SK-N-SH treated with all-trans-retinoic acid at 6 μM for 48 hours (cell line): ENCODE measurements at regions not wholly inside any gene's neighbourhood (a gene's known extent, or its start where the extent isn't known, plus 50 kb on each side); places are given as distances from the start of the nearest gene placed in this dataset.

ENCODE experiments used
- ATAC-seq: fragments of 200-7000 bp; cut with Tn5 transposase; 3 replicates; pipeline ENCODE4 v1.9.1; 2020; ENCODE audit warnings: mild to moderate bottlenecking, moderate library complexity
- ARNTL ChIP-seq: fragments of 450-650 bp; formaldehyde crosslinking; IDR thresholded peaks from 2 replicates; pipeline ENCODE4 v1.5.0; 2020; ENCODE audit warnings: low read depth, mild to moderate bottlenecking, moderate library complexity, borderline replicate concordance
- BACH2 ChIP-seq: fragments of 250-450 bp; sonication (Bioruptor Pico); IDR thresholded peaks from 2 replicates; pipeline ENCODE4 v1.9.0; 2021; ENCODE audit warnings: mild to moderate bottlenecking, borderline replicate concordance
- CSDC2 ChIP-seq: fragments of 250-450 bp; sonication (Bioruptor Pico); IDR thresholded peaks from 2 replicates; pipeline ENCODE4 v1.5.0; 2020; ENCODE audit warnings: mild to moderate bottlenecking, moderate library complexity
- ESRRG ChIP-seq: fragments of 250-450 bp; sonication (Bioruptor Pico); IDR thresholded peaks from 2 replicates; pipeline ENCODE4 v1.6.1; 2021; ENCODE audit warnings: mild to moderate bottlenecking
- GLIS3 ChIP-seq: fragments of 250-450 bp; sonication (Bioruptor Pico); IDR thresholded peaks from 2 replicates; pipeline ENCODE4 v1.5.0; 2020; ENCODE audit warnings: mild to moderate bottlenecking, moderate library complexity
- ISL1 ChIP-seq: fragments of 250-450 bp; sonication (Bioruptor Pico); IDR thresholded peaks from 2 replicates; pipeline ENCODE4 v2.1.2; 2022; ENCODE audit warnings: mild to moderate bottlenecking, moderate library complexity
- RARB ChIP-seq: fragments of 250-450 bp; sonication (Bioruptor Pico); IDR thresholded peaks from 2 replicates; pipeline ENCODE4 v1.8.0; 2021; ENCODE audit warnings: mild to moderate bottlenecking, moderate library complexity
- SNAI2 ChIP-seq: fragments of 250-450 bp; sonication (Bioruptor Pico); IDR thresholded peaks from 2 replicates; pipeline ENCODE4 v1.5.0; 2020; ENCODE audit warnings: mild to moderate bottlenecking, moderate library complexity
- TCF4 ChIP-seq: fragments of 250-450 bp; sonication (Bioruptor Pico); IDR thresholded peaks from 2 replicates; pipeline ENCODE4 v1.8.0; 2021; ENCODE audit warnings: mild to moderate bottlenecking, moderate library complexity, borderline replicate concordance
- TOX ChIP-seq: fragments of 250-450 bp; sonication (Bioruptor Pico); IDR thresholded peaks from 2 replicates; pipeline ENCODE4 v1.8.0; 2021; ENCODE audit warnings: mild to moderate bottlenecking, moderate library complexity, borderline replicate concordance
- ZC3H10 ChIP-seq: fragments of 250-450 bp; sonication (Bioruptor Pico); IDR thresholded peaks from 2 replicates; pipeline ENCODE4 v1.5.1; 2021; ENCODE audit warnings: mild to moderate bottlenecking, moderate library complexity
- ZFP3 ChIP-seq: fragments of 250-450 bp; sonication (Bioruptor Pico); IDR thresholded peaks from 2 replicates; pipeline ENCODE4 v1.5.0; 2020; ENCODE audit warnings: mild to moderate bottlenecking, moderate library complexity
- ZFP30 ChIP-seq: fragments of 450-650 bp; formaldehyde crosslinking; IDR thresholded peaks from 2 replicates; pipeline ENCODE4 v1.5.0; 2022; ENCODE audit warnings: mild to moderate bottlenecking, moderate library complexity
- ZNF565 ChIP-seq: fragments of 450-650 bp; formaldehyde crosslinking; conservative IDR thresholded peaks from 2 replicates; pipeline ENCODE4 v1.5.0; 2020; ENCODE audit warnings: low read depth, mild to moderate bottlenecking, moderate library complexity
- ZNF70 ChIP-seq: fragments of 450-650 bp; formaldehyde crosslinking; IDR thresholded peaks from 2 replicates; pipeline ENCODE4 v1.5.0; 2020; ENCODE audit warnings: mild to moderate bottlenecking, moderate library complexity
- ZNF8 ChIP-seq: fragments of 450-650 bp; formaldehyde crosslinking; IDR thresholded peaks from 2 replicates; pipeline ENCODE4 v1.5.0; 2020; ENCODE audit warnings: mild to moderate bottlenecking, moderate library complexity
- TF ChIP-seq, protein P1 (sequence below): fragments of 250-450 bp; sonication (Bioruptor Pico); IDR thresholded peaks from 2 replicates; pipeline ENCODE4 v1.5.1; 2021; ENCODE audit warnings: mild to moderate bottlenecking, moderate library complexity
- TF ChIP-seq, protein P2 (sequence below): fragments of 250-450 bp; sonication (Bioruptor Pico); IDR thresholded peaks from 2 replicates; pipeline ENCODE4 v1.5.1; 2020; ENCODE audit warnings: low read depth, mild to moderate bottlenecking, moderate library complexity
- TF ChIP-seq, protein P3 (sequence below): fragments of 250-450 bp; sonication (Bioruptor Pico); IDR thresholded peaks from 2 replicates; pipeline ENCODE4 v1.8.0; 2020; ENCODE audit warnings: mild to moderate bottlenecking, moderate library complexity, borderline replicate concordance
- TF ChIP-seq, protein P4 (sequence below): fragments of 250-450 bp; sonication (Bioruptor Pico); IDR thresholded peaks from 2 replicates; pipeline ENCODE4 v1.8.0; 2021; ENCODE audit warnings: low read depth, mild to moderate bottlenecking, moderate library complexity, borderline replicate concordance
- TF ChIP-seq, protein P5 (sequence below): fragments of 250-450 bp; sonication (Bioruptor Pico); IDR thresholded peaks from 2 replicates; pipeline ENCODE4 v1.5.0; 2020; ENCODE audit warnings: mild to moderate bottlenecking, moderate library complexity

DNA sequence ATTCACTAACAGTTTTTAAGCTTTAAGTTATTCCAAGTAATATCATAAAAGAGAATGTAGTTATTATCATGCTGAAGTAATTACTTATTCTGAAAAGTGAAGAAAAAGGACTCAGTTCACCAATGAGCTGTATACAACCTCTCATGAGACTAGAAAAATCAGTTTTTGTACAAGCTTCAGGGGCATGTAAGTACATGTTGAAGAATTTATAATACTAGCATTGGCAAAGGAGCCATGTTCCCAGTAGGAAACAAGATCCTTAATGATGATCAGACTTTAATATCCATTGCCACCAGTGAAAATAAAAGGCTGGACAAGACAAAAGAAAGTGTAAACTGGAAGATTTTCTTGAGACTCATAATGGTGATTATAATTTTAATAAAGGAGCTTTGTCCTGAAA, 532.8 kb downstream of the PLOD2 start:
- no peak for ATAC-seq
- TF ChIP-seq SNAI2 (CRISPR knock-in tag) (no peak), ARNTL (CRISPR knock-in tag) (no peak), ZNF8 (no peak), TOX (CRISPR knock-in tag) (no peak), TCF4 (CRISPR knock-in tag) (no peak), ZC3H10 (CRISPR knock-in tag) (no peak), RARB (CRISPR knock-in tag) (no peak), ESRRG (CRISPR knock-in tag) (no peak), ZNF565 (CRISPR knock-in tag) (no peak), ZFP30 (no peak), ZFP3 (no peak), ZNF70 (CRISPR knock-in tag) (no peak), GLIS3 (no peak)
- TF ChIP-seq, protein P1, sequence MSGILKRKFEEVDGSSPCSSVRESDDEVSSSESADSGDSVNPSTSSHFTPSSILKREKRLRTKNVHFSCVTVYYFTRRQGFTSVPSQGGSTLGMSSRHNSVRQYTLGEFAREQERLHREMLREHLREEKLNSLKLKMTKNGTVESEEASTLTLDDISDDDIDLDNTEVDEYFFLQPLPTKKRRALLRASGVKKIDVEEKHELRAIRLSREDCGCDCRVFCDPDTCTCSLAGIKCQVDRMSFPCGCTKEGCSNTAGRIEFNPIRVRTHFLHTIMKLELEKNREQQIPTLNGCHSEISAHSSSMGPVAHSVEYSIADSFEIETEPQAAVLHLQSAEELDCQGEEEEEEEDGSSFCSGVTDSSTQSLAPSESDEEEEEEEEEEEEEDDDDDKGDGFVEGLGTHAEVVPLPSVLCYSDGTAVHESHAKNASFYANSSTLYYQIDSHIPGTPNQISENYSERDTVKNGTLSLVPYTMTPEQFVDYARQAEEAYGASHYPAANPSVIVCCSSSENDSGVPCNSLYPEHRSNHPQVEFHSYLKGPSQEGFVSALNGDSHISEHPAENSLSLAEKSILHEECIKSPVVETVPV (CRISPR knock-in tag) = no peak
- TF ChIP-seq, protein P2, sequence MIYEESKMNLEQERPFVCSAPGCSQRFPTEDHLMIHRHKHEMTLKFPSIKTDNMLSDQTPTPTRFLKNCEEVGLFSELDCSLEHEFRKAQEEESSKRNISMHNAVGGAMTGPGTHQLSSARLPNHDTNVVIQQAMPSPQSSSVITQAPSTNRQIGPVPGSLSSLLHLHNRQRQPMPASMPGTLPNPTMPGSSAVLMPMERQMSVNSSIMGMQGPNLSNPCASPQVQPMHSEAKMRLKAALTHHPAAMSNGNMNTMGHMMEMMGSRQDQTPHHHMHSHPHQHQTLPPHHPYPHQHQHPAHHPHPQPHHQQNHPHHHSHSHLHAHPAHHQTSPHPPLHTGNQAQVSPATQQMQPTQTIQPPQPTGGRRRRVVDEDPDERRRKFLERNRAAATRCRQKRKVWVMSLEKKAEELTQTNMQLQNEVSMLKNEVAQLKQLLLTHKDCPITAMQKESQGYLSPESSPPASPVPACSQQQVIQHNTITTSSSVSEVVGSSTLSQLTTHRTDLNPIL (CRISPR knock-in tag) = no peak
- TF ChIP-seq, protein P3, sequence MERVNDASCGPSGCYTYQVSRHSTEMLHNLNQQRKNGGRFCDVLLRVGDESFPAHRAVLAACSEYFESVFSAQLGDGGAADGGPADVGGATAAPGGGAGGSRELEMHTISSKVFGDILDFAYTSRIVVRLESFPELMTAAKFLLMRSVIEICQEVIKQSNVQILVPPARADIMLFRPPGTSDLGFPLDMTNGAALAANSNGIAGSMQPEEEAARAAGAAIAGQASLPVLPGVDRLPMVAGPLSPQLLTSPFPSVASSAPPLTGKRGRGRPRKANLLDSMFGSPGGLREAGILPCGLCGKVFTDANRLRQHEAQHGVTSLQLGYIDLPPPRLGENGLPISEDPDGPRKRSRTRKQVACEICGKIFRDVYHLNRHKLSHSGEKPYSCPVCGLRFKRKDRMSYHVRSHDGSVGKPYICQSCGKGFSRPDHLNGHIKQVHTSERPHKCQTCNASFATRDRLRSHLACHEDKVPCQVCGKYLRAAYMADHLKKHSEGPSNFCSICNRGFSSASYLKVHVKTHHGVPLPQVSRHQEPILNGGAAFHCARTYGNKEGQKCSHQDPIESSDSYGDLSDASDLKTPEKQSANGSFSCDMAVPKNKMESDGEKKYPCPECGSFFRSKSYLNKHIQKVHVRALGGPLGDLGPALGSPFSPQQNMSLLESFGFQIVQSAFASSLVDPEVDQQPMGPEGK = no peak
- TF ChIP-seq, protein P4, sequence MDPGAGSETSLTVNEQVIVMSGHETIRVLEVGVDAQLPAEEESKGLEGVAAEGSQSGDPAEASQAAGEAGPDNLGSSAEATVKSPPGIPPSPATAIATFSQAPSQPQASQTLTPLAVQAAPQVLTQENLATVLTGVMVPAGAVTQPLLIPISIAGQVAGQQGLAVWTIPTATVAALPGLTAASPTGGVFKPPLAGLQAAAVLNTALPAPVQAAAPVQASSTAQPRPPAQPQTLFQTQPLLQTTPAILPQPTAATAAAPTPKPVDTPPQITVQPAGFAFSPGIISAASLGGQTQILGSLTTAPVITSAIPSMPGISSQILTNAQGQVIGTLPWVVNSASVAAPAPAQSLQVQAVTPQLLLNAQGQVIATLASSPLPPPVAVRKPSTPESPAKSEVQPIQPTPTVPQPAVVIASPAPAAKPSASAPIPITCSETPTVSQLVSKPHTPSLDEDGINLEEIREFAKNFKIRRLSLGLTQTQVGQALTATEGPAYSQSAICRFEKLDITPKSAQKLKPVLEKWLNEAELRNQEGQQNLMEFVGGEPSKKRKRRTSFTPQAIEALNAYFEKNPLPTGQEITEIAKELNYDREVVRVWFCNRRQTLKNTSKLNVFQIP = no peak

DNA sequence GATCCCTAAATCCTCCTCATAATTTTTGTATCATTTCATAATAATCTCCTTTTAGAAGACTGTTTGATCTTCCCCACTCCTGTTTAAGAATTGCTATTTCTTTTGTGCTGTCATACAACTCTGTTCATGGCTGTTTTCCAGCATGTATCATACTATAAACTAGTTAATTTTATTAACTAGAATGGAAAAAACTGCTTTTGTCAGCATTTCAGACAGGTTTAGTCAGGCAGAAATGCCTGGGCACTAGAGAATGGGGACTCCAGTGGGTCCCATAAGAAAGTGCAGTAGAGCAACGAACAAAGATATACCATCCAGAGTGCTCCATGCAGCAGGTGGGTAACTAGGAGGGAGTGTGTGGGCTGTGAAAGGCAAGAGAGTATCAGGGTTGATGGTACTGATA, 523.9 kb downstream of the PLOD2 start:
- ATAC-seq = no peak
- TF ChIP-seq ZNF565 (CRISPR knock-in tag) = no peak
- no peak for TF ChIP-seq ARNTL (CRISPR knock-in tag)
- no peak for TF ChIP-seq TCF4 (CRISPR knock-in tag)
- TF ChIP-seq ZNF70 (CRISPR knock-in tag) = no peak
- TF ChIP-seq ISL1 (CRISPR knock-in tag) = no peak
- TF ChIP-seq, protein P2 (CRISPR knock-in tag) = no peak
- TF ChIP-seq BACH2 (CRISPR knock-in tag) = no peak
- TF ChIP-seq GLIS3 = no peak

DNA sequence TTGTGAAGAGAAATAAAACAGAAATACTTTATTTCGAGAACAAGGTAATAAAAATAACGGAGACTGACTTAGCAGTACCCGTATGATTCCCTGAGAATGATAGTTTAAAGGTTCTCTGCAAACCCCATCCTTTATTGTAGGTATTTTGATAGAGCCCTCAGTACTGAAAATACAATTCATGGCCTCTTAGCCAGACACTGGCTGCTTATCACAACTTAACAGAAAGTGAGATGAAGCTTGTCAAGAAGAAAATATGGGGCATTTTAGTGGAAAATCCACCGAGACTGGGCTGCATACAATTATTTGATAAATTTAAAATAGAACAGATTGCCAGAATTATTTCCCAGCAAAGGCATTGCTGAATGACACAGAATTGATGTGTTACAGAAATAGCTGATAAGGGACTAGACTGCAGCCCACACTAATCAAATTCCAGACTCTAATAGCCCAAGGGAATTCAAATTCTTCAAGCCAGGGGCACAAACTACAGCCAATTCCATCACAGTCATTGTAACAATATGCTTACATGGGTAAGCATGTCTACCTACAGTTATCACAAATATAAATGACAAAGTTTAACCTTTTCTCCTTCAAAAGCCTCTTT, 521.9 kb downstream of the PLOD2 start:
- no peak for ATAC-seq
- TF ChIP-seq, protein P5, sequence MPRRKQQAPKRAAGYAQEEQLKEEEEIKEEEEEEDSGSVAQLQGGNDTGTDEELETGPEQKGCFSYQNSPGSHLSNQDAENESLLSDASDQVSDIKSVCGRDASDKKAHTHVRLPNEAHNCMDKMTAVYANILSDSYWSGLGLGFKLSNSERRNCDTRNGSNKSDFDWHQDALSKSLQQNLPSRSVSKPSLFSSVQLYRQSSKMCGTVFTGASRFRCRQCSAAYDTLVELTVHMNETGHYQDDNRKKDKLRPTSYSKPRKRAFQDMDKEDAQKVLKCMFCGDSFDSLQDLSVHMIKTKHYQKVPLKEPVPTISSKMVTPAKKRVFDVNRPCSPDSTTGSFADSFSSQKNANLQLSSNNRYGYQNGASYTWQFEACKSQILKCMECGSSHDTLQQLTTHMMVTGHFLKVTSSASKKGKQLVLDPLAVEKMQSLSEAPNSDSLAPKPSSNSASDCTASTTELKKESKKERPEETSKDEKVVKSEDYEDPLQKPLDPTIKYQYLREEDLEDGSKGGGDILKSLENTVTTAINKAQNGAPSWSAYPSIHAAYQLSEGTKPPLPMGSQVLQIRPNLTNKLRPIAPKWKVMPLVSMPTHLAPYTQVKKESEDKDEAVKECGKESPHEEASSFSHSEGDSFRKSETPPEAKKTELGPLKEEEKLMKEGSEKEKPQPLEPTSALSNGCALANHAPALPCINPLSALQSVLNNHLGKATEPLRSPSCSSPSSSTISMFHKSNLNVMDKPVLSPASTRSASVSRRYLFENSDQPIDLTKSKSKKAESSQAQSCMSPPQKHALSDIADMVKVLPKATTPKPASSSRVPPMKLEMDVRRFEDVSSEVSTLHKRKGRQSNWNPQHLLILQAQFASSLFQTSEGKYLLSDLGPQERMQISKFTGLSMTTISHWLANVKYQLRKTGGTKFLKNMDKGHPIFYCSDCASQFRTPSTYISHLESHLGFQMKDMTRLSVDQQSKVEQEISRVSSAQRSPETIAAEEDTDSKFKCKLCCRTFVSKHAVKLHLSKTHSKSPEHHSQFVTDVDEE (CRISPR knock-in tag) = peak; percentile 72
- TF ChIP-seq SNAI2 (CRISPR knock-in tag) = peak; percentile 31; the same call in 1 of the 2 replicates
- no peak for TF ChIP-seq CSDC2 (CRISPR knock-in tag)
- TF ChIP-seq ISL1 (CRISPR knock-in tag) = peak; percentile 82
- TF ChIP-seq GLIS3 = no peak
- TF ChIP-seq TCF4 (CRISPR knock-in tag) = peak; percentile 73
- TF ChIP-seq, protein P1 (CRISPR knock-in tag) = no peak
- TF ChIP-seq ESRRG (CRISPR knock-in tag) = no peak
- TF ChIP-seq ZNF8 = no peak
